Transverse colon (tissue), 4 donors: ENCODE measurements at regions not wholly inside any gene's neighbourhood (a gene's known extent, or its start where the extent isn't known, plus 50 kb on each side); places are given as distances from the start of the nearest gene placed in this dataset.

Experiments
- EP300 ChIP-seq: sonication (generic); formaldehyde crosslinking; IDR thresholded peaks from one replicate; pipeline ENCODE4 v1.6.1; 2017; ENCODE audit warnings: antibody characterized with exemption, low read depth
- POLR2A ChIP-seq: fragments of 450-650 bp; IDR thresholded peaks from one replicate; pipeline ENCODE4 v1.6.1; 2016; ENCODE audit warnings: antibody characterized with exemption, mild to moderate bottlenecking, moderate library complexity
- POLR2AphosphoS5 ChIP-seq, 3 donors: sonication (generic); formaldehyde crosslinking; IDR thresholded peaks; one replicate each; pipeline ENCODE4 v1.6.1; 2016; ENCODE audit warnings: antibody characterized with exemption in 3 of 3
- TF ChIP-seq, protein P1 (sequence below), 5 experiments: fragments of 200-600 bp in 3 of 5; fragments of 450-650 bp in 2 of 5; sonication (generic) in 3 of 5; IDR thresholded peaks; 1 replicate in 2 of 5; 2 replicates in 3 of 5; pipeline ENCODE4 v1.5.1; 2016 to 2017; ENCODE audit warnings: antibody characterized with exemption in 5 of 5, inconsistent platforms in 3 of 5, mild to moderate bottlenecking in 2 of 5, moderate library complexity in 1 of 5

DNA sequence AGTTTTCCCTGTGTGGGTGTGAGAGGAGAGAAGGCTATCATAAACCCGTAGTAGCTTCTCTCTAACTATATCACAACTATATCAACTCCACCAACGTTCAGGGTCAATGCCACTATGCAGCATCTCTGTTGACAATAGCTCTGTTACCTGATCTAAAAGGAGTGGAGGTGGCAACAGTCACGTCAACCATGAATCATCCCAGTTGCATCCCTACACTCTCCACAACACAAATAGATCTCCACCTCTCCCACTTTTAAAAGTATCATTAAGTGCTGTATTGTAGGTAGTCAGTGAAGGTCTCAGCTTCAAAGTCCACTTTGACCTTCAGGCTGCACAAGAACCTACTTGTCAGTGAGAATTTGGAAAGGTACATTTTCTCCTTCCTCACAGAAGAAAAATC, 600.5 kb upstream of the GRIA3 start:
- TF ChIP-seq POLR2AphosphoS5 (IDR thresholded peaks at IDR 0.05) (no peak), EP300 (no peak), POLR2A (no peak)
- TF ChIP-seq, protein P1, sequence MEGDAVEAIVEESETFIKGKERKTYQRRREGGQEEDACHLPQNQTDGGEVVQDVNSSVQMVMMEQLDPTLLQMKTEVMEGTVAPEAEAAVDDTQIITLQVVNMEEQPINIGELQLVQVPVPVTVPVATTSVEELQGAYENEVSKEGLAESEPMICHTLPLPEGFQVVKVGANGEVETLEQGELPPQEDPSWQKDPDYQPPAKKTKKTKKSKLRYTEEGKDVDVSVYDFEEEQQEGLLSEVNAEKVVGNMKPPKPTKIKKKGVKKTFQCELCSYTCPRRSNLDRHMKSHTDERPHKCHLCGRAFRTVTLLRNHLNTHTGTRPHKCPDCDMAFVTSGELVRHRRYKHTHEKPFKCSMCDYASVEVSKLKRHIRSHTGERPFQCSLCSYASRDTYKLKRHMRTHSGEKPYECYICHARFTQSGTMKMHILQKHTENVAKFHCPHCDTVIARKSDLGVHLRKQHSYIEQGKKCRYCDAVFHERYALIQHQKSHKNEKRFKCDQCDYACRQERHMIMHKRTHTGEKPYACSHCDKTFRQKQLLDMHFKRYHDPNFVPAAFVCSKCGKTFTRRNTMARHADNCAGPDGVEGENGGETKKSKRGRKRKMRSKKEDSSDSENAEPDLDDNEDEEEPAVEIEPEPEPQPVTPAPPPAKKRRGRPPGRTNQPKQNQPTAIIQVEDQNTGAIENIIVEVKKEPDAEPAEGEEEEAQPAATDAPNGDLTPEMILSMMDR (IDR thresholded peaks at IDR 0.05) = no peak
